IPS-18c (cell line): ENCODE measurements at regions not wholly inside any gene's neighbourhood (a gene's known extent, or its start where the extent isn't known, plus 50 kb on each side); places are given as distances from the start of the nearest gene placed in this dataset.
"Not testable (repeated sequence)": the region's sequence is repeated elsewhere in the genome, so short reads cannot be mapped to it uniquely, and the experiment has no call there.

ENCODE experiments used
- H3K4me3 ChIP-seq: 2 replicates; pipeline ENCODE4 v1.7.0; 2013; ENCODE audit warnings: low read depth, mild to moderate bottlenecking, low read length, moderate library complexity; ENCODE audit not compliant: insufficient read depth
- H3K9me3 ChIP-seq: one replicate; pipeline ENCODE4 v1.6.1; 2013; ENCODE audit warnings: mild to moderate bottlenecking, low read length, moderate library complexity; ENCODE audit not compliant: control insufficient read depth, insufficient read depth

GRCh38 chr9:73284377-73284776 is 132.7 kb downstream of the ANXA1 start:
- Histone ChIP-seq H3K4me3 (no peak overlapping the region), H3K9me3 (no peaks in the 10 kb centered on the region)

GRCh38 chr9:73294336-73294735 is 142.7 kb downstream of the ANXA1 start:
- no peaks in the 10 kb centered on the region for H3K9me3 ChIP-seq
- no peak overlapping the region for H3K4me3 ChIP-seq

DNA sequence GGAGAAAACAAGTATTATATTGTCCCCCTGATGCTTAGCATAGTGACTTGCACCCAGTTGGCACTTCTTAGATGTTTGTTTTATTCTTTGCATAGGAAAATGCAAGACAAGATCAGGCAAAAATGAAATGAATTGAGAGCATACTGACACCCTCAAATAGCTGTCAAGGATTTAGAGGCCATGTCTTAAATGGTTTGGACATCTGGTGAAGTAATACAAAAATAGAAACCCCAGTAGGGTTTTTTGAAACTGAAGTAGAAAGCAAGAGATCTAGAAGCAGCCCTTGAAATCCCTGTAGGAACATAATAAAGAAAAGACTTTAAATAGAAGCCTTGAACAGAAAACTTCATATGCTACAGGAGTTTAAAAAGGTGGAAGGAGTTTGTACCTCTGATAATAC is 174.3 kb downstream of the ANXA1 start:
- H3K9me3 ChIP-seq, result no peaks in the 10 kb centered on the region
- H3K4me3 ChIP-seq, result no peak overlapping the region

GRCh38 chr9:73327149-73327548 is 175.5 kb downstream of the ANXA1 start:
- no peak overlapping the region for H3K4me3 ChIP-seq
- no peaks in the 10 kb centered on the region for H3K9me3 ChIP-seq

DNA sequence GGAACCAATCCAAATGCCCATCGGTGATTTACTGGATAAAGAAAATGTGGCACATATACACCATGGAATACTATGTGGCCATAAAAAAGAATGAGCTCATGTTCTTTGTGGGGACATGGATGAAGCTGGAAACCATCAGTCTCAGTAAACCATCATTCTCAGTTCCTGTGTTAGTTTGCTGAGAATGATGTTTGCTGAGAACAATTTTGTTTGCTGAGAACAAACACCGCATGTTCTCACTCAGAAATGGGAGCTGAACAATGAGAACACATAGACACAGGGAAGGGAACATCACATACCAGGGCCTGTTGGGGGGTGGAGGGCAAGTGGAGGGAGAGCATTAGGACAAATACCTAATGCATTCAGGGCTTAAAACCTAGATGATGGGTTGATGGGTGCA is 185.5 kb downstream of the ANXA1 start:
- not testable (repeated sequence) for H3K9me3 ChIP-seq, H3K4me3 ChIP-seq

DNA sequence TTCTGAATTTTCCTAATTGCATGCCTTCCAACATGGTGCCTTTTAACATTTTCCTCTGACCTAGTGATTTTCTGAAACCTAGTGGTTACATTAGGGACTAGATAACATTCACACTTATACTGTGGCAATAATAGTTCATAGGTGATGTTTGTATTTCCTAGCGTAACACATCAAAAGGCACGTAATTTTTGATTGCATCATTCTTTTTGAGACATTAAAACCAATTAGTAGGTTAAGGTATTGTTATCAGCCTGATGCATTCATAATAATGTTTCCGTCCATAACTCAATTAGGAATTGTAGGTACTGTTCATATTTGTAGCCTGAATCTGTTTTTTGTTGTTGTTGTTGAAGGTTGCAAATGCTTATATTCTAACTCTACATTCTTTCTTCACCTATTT is 192.4 kb downstream of the ANXA1 start:
- Histone ChIP-seq H3K9me3 (no peaks in the 10 kb centered on the region), H3K4me3 (no peak overlapping the region)

DNA sequence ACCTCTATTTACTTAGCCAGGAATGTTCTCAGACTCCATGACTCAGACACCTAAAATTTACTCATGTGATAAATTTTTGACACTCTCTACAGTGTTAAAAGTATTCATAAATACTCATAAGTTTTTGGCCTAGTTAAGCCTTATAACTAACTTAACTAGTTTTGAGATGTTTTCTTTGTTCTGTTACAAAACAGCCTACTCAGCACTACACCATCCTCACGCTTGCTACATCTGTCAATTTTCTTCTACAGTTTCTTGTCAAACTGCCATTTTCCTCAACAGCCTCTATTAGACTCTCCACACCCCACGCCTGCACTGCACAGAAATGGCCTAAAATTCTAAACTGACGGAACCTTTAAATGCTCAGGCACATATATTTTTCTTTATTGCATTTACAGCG is 195.5 kb downstream of the ANXA1 start:
- H3K4me3 ChIP-seq, result no peak overlapping the region
- no peaks in the 10 kb centered on the region for H3K9me3 ChIP-seq

DNA sequence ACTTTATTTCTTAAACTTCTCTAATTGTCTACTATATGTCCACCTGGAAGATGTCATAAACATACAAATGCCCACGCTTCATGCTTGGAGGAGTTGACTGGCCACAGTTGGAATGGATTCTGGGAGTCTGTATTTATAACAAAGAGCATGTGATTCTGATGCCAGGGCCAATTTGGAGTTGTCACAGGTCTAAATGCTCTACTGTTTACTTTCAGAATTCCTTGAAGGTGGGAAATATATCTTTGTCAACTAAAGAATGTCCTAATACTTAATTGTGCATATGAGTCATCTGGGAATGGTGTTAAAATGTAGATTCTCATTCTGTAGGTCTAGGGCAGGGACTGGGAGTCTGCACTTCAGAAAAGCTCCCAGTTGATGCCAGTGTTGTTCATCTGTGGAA is 196.1 kb downstream of the ANXA1 start:
- H3K4me3 ChIP-seq, result no peak overlapping the region
- H3K9me3 ChIP-seq, result no peaks in the 10 kb centered on the region

DNA sequence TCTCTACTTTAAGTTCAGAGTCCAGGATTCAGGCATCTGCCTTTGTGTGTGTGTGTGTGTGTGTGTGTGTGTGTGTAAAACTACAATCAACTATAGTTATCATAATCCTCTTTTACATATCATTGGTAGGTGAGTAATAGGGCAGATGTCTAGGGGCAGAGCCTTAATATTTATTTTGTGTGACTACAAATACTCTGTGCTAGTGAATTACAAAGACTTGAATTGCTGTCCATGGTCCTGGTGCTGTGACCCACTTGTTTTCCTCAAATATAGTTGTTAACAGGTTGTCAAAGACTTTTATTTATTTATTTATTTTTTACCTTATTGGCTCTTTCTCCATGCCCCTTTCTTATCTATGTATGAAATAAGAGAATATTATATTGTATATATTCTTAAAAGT is 196.8 kb downstream of the ANXA1 start:
- Histone ChIP-seq H3K9me3 (no peaks in the 10 kb centered on the region), H3K4me3 (no peak overlapping the region)

DNA sequence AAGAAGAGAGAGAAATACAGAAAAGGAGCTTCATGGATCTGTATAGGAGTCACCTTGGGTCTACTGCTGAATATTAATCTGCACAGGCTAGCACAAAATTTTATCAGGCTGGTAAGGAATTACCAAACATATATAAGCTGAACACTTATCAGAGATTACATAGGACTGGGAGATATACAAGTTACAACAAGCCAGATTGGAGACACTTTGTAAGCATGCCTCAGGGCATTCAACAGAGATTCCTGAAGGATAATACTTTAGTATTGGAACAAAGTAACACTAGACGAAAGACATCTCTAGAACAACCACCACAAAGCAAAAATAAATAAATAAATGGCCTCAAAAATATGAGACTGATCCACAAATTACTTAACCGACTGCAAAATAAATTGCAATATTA is 197.8 kb downstream of the ANXA1 start:
- no peak overlapping the region for H3K4me3 ChIP-seq
- no peaks in the 10 kb centered on the region for H3K9me3 ChIP-seq

DNA sequence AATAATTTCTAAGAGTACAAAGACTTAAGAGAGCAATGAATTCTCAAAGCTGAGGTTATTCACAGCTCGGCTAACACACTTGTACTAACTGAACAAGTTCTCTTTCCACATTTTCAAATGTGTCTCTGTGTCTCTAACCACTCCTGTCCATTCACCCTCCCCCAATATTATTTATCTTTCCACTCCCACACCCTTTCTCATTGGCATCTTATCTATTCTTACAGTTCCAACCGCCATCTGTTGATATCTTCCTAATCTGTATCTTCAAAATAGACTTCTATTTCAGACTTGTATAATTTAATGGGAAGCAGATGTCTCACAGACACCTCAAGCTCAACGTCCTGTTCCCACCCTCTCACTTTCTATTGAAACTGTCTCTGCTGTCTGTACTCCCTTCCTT is 205.9 kb downstream of the ANXA1 start:
- Histone ChIP-seq H3K4me3 (no peak overlapping the region), H3K9me3 (no peaks in the 10 kb centered on the region)

DNA sequence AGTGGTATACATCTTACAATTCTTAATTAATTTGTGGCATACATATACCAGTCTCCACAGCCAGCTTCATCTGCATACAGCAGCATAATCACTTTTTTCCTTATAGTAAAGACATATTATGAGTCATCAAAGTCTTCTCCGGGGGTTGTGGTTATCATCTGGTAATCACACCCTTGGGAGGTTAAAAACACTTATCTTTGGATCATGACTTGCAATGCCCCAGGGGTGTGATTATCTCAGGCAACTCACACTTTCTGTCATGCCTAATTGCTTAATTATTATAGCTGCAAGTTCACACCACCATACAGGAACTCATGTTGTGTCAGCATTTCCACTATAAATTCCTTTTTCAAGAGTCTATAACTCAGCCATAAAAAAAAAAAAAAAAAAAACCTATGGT is 218.4 kb downstream of the ANXA1 start:
- no peak overlapping the region for H3K4me3 ChIP-seq

DNA sequence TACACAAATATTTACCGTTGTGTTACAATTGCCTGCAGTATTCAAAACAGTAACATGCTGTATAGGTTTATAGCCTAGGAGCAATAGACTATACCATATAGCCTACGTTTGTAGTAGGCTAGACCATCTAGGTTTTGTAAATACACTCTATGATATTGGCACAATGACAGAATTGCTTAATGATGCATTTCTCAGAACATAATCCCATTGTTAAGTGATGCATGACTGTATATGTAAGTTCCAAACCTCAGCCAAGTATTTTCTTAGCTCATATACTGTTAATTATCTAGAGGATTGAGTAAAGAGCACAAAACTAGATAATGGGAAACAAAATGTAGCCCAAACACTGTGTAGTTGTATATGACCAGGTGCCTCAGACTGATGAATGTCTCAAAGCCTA is 220.1 kb downstream of the ANXA1 start:
- Histone ChIP-seq H3K4me3 (no peak overlapping the region), H3K9me3 (no peaks in the 10 kb centered on the region)

More for the DNA sequence above, 218.4 kb downstream of the ANXA1 start:
- no peaks in the 10 kb centered on the region for H3K9me3 ChIP-seq

- Histone ChIP-seq H3K4me3 (no peak overlapping the region), H3K9me3 (no peaks in the 10 kb centered on the region)
These were observed 228.7 kb downstream of the ANXA1 start for GRCh38 chr9:73380411-73380810.

GRCh38 chr9:73402081-73403028 is 250.7 kb downstream of the ANXA1 start:
- no peaks in the 10 kb centered on the region for H3K9me3 ChIP-seq
- H3K4me3 ChIP-seq, result no peak overlapping the region

DNA sequence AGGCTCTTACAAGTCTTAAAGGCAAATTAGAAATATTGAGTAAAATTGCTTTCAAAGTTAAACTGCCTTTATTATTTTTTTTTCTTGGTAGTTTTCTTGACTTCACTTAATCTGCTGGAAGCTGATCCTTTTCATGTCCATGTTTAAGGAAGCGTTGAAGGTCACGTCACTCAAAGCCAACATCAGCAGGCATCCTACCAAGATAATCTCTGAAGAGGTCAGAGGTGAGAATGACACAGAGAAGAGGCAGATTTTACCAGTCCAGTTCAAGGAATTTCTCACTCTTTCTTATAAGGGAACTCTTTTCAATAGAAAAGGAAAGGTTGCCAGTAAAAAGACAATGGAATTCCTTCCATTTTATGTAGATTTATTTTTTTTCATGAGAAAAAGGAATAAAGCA is 259.8 kb downstream of the ANXA1 start:
- Histone ChIP-seq H3K4me3 (no peak overlapping the region), H3K9me3 (no peaks in the 10 kb centered on the region)

DNA sequence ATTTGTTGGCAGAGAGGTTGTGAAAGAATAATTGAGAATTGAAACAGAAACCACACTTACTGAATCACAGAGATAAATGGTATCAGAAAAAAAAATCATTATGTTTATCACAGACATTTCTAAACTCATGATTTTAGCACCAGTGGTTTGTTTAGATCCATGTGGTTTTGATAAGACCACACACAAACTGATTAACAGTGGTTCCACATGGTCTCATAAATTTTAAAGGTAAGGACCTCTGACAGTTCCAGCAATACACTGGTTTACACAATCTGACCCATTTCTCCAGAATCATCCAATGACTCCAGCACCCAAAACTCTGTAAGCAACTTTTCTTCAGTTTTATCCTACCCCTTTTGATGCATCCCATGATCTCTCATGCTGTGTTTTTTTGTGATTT is 261.2 kb downstream of the ANXA1 start:
- Histone ChIP-seq H3K9me3 (no peaks in the 10 kb centered on the region), H3K4me3 (no peak overlapping the region)

DNA sequence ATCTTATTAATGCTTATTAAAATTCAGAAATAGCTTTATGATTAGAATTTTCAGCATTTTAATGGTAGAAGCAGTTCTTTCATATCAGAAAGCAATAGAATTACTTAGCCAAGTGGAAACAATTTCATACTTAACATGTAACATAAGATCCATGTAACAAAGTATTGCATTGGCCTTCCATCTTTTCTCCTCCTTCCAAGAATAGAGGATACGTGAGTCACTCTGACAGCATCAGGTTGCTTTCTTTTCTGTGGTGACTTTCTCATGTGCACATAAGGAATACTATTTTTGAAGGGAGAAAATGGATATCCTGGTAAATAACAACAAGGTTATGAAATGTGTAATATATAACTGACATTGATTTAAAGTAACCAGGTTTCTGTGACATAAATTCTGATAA is 272.2 kb downstream of the ANXA1 start:
- no peaks in the 10 kb centered on the region for H3K9me3 ChIP-seq
- no peak overlapping the region for H3K4me3 ChIP-seq

GRCh38 chr9:73426269-73426668 is 274.6 kb downstream of the ANXA1 start:
- H3K9me3 ChIP-seq, result no peaks in the 10 kb centered on the region
- no peak overlapping the region for H3K4me3 ChIP-seq
